Fibroblast of pulmonary artery (primary cell): ENCODE measurements at regions not wholly inside any gene's neighbourhood (a gene's known extent, or its start where the extent isn't known, plus 50 kb on each side); places are given as distances from the start of the nearest gene placed in this dataset.

Experiments used
- DNase-seq: peaks from one replicate; pipeline ENCODE4 v3.0.0-alpha.2; 2010; ENCODE audit warnings: low read depth
- H3K4me3 ChIP-seq: replicated peaks from 2 replicates; pipeline ENCODE4 v1.5.1; 2011; ENCODE audit warnings: low read depth, mild to moderate bottlenecking, control low read depth, low read length, moderate library complexity
- TF ChIP-seq, protein P1 (sequence below): IDR thresholded peaks from 2 replicates; pipeline ENCODE4 v1.5.1; 2011; ENCODE audit warnings: mild to moderate bottlenecking, control low read depth, low read length, inconsistent platforms; ENCODE audit errors: missing control alignments

GRCh38 chr5:175382171-175382570 is 61.8 kb downstream of the DRD1 start:
- no peak for DNase-seq
- no peak overlapping the region for H3K4me3 ChIP-seq
- TF ChIP-seq, protein P1, sequence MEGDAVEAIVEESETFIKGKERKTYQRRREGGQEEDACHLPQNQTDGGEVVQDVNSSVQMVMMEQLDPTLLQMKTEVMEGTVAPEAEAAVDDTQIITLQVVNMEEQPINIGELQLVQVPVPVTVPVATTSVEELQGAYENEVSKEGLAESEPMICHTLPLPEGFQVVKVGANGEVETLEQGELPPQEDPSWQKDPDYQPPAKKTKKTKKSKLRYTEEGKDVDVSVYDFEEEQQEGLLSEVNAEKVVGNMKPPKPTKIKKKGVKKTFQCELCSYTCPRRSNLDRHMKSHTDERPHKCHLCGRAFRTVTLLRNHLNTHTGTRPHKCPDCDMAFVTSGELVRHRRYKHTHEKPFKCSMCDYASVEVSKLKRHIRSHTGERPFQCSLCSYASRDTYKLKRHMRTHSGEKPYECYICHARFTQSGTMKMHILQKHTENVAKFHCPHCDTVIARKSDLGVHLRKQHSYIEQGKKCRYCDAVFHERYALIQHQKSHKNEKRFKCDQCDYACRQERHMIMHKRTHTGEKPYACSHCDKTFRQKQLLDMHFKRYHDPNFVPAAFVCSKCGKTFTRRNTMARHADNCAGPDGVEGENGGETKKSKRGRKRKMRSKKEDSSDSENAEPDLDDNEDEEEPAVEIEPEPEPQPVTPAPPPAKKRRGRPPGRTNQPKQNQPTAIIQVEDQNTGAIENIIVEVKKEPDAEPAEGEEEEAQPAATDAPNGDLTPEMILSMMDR = no peak

- no peak for DNase-seq
- TF ChIP-seq, protein P1 = no peak
- H3K4me3 ChIP-seq = no peak overlapping the region
Measured at GRCh38 chr5:175381130-175381529, 62.9 kb downstream of the DRD1 start.

GRCh38 chr5:175380701-175381100 is 63.3 kb downstream of the DRD1 start:
- DNase-seq = no peak

GRCh38 chr5:175379867-175380266 is 64.1 kb downstream of the DRD1 start:
- DNase-seq = no peak

More at GRCh38 chr5:175380701-175381100, 63.3 kb downstream of the DRD1 start:
- H3K4me3 ChIP-seq = no peak overlapping the region
- TF ChIP-seq, protein P1 = no peak

GRCh38 chr5:175378444-175379028 is 65.4 kb downstream of the DRD1 start:
- TF ChIP-seq, protein P1 = no peak
- no peak for DNase-seq
- H3K4me3 ChIP-seq = no peak overlapping the region

More at GRCh38 chr5:175379867-175380266, 64.1 kb downstream of the DRD1 start:
- no peak overlapping the region for H3K4me3 ChIP-seq
- TF ChIP-seq, protein P1 = no peak

GRCh38 chr5:175377816-175378215 is 66.2 kb downstream of the DRD1 start:
- no peak overlapping the region for H3K4me3 ChIP-seq
- no peak for DNase-seq
- TF ChIP-seq, protein P1 = no peak
